ENCODE measurements at regions not wholly inside any gene's neighbourhood (a gene's known extent, or its start where the extent isn't known, plus 50 kb on each side); places are given as distances from the start of the nearest gene placed in this dataset.

GRCh38 chr12:115348301-115348700 lies 664.3 kb upstream of the TBX3 start:
- Mint-ChIP-seq H3K36me3 (ENCODE audit: unreplicated experiment) (no peaks in the 10 kb centered on the region), H3K4me3 (ENCODE audit: unreplicated experiment) (no peak overlapping the region), H3K9me3 (ENCODE audit: unreplicated experiment) (peaks cover 4% of the 10 kb centered on the region), H3K4me1 (ENCODE audit: unreplicated experiment) (peaks cover 11% of the 10 kb centered on the region), H3K27me3 (ENCODE audit: unreplicated experiment) (no peaks in the 10 kb centered on the region), H3K27ac (ENCODE audit: unreplicated experiment) (no peak overlapping the region)
- TF ChIP-seq, protein P1, sequence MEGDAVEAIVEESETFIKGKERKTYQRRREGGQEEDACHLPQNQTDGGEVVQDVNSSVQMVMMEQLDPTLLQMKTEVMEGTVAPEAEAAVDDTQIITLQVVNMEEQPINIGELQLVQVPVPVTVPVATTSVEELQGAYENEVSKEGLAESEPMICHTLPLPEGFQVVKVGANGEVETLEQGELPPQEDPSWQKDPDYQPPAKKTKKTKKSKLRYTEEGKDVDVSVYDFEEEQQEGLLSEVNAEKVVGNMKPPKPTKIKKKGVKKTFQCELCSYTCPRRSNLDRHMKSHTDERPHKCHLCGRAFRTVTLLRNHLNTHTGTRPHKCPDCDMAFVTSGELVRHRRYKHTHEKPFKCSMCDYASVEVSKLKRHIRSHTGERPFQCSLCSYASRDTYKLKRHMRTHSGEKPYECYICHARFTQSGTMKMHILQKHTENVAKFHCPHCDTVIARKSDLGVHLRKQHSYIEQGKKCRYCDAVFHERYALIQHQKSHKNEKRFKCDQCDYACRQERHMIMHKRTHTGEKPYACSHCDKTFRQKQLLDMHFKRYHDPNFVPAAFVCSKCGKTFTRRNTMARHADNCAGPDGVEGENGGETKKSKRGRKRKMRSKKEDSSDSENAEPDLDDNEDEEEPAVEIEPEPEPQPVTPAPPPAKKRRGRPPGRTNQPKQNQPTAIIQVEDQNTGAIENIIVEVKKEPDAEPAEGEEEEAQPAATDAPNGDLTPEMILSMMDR (IDR thresholded peaks at IDR 0.05), result no peak
- no peak for DNase-seq (ENCODE audit: extremely low spot score, unreplicated experiment)

DNA sequence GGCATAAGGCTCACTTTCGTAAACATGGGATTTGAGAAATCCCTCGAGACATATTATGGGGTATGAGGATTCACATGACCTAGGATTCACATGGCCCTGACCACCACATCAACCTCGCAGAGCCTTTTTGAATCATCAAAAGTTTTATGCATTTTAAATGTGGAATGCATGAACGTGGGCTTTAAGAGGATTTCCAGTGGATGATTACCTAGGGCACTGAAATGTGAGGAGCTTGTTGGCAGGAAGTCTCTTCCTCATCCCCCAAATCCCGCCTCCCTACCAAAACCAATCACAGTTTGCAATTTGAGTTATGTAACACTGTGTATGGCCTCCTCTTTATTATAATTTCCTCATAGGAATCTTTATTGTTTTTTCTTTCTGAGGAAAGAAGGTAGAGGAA lies 659.6 kb upstream of the TBX3 start:
- Mint-ChIP-seq H3K4me3 (ENCODE audit: unreplicated experiment) (no peak overlapping the region), H3K27me3 (ENCODE audit: unreplicated experiment) (no peaks in the 10 kb centered on the region), H3K4me1 (ENCODE audit: unreplicated experiment) (peaks cover 34% of the 10 kb centered on the region), H3K36me3 (ENCODE audit: unreplicated experiment) (peaks cover 2% of the 10 kb centered on the region), H3K27ac (ENCODE audit: unreplicated experiment) (no peak overlapping the region), H3K9me3 (ENCODE audit: unreplicated experiment) (peaks cover 8% of the 10 kb centered on the region)
- TF ChIP-seq, protein P1 (IDR thresholded peaks at IDR 0.05), result no peak
- no peak for DNase-seq (ENCODE audit: extremely low spot score, unreplicated experiment)

DNA sequence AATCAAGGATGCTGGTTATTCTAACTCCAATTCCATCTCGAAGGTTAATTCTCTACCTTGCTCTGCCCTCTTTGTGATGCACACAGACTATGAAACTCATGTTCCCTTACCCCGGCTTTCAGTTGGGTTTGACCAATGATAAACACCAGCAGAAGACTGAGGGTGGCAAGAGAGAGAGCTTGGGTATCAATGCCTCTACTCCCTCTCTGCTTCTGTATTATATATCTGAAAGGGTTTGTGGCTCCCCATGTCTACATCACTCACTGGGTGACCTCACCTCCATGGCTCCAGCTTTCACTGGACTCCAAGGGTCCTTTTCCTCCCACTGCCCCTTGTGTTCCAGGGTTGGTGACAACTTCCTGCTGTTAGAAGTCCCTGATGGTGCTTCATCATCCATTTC lies 659.0 kb upstream of the TBX3 start:
- TF ChIP-seq, protein P1 (IDR thresholded peaks at IDR 0.05), result no peak
- H3K27me3 Mint-ChIP-seq (ENCODE audit: unreplicated experiment), result no peaks in the 10 kb centered on the region
- DNase-seq (ENCODE audit: extremely low spot score, unreplicated experiment), result no peak
- H3K4me3 Mint-ChIP-seq (ENCODE audit: unreplicated experiment), result no peak overlapping the region
- H3K27ac Mint-ChIP-seq (ENCODE audit: unreplicated experiment), result peak overlapping the region; percentile 17
- H3K9me3 Mint-ChIP-seq (ENCODE audit: unreplicated experiment), result peaks cover 8% of the 10 kb centered on the region
- peaks cover 2% of the 10 kb centered on the region for H3K36me3 Mint-ChIP-seq (ENCODE audit: unreplicated experiment)
- H3K4me1 Mint-ChIP-seq (ENCODE audit: unreplicated experiment), result peaks cover 39% of the 10 kb centered on the region

- peaks cover 49% of the 10 kb centered on the region for H3K4me1 Mint-ChIP-seq (ENCODE audit: unreplicated experiment)
- H3K36me3 Mint-ChIP-seq (ENCODE audit: unreplicated experiment), result peaks cover 2% of the 10 kb centered on the region
- H3K9me3 Mint-ChIP-seq (ENCODE audit: unreplicated experiment), result peaks cover 8% of the 10 kb centered on the region
- DNase-seq (ENCODE audit: extremely low spot score, unreplicated experiment), result peak; percentile 92
- peak overlapping the region; percentile 7 for H3K4me3 Mint-ChIP-seq (ENCODE audit: unreplicated experiment)
- no peaks in the 10 kb centered on the region for H3K27me3 Mint-ChIP-seq (ENCODE audit: unreplicated experiment)
- H3K27ac Mint-ChIP-seq (ENCODE audit: unreplicated experiment), result peak overlapping the region; percentile 93
- TF ChIP-seq, protein P1 (IDR thresholded peaks at IDR 0.05), result no peak
Observed at GRCh38 chr12:115341442-115341841, 657.5 kb upstream of the TBX3 start.

GRCh38 chr12:115338566-115339294 lies 654.8 kb upstream of the TBX3 start:
- DNase-seq (ENCODE audit: extremely low spot score, unreplicated experiment), result no peak
- peaks cover 2% of the 10 kb centered on the region for H3K36me3 Mint-ChIP-seq (ENCODE audit: unreplicated experiment)
- H3K4me3 Mint-ChIP-seq (ENCODE audit: unreplicated experiment), result no peak overlapping the region
- peak overlapping the region; percentile 56 for H3K27ac Mint-ChIP-seq (ENCODE audit: unreplicated experiment)
- TF ChIP-seq, protein P1 (IDR thresholded peaks at IDR 0.05), result no peak
- no peaks in the 10 kb centered on the region for H3K27me3 Mint-ChIP-seq (ENCODE audit: unreplicated experiment)
- H3K4me1 Mint-ChIP-seq (ENCODE audit: unreplicated experiment), result peaks cover 40% of the 10 kb centered on the region
- H3K9me3 Mint-ChIP-seq (ENCODE audit: unreplicated experiment), result peaks cover 4% of the 10 kb centered on the region
